ENCODE measurements at regions not wholly inside any gene's neighbourhood (a gene's known extent, or its start where the extent isn't known, plus 50 kb on each side); places are given as distances from the start of the nearest gene placed in this dataset.

- no peak for DNase-seq (ENCODE audit: low read depth)
Observed at GRCh38 chr2:128867936-128868636, 549.4 kb upstream of the HS6ST1 start.

GRCh38 chr2:128868686-128869551 lies 550.3 kb upstream of the HS6ST1 start:
- no peak for DNase-seq (ENCODE audit: low read depth)

- no peak for DNase-seq (ENCODE audit: low read depth)
Observed at GRCh38 chr2:128874608-128875007, 555.9 kb upstream of the HS6ST1 start.

- DNase-seq (ENCODE audit: low read depth) = no peak
Observed at GRCh38 chr2:128876986-128877983, 558.6 kb upstream of the HS6ST1 start.

DNA sequence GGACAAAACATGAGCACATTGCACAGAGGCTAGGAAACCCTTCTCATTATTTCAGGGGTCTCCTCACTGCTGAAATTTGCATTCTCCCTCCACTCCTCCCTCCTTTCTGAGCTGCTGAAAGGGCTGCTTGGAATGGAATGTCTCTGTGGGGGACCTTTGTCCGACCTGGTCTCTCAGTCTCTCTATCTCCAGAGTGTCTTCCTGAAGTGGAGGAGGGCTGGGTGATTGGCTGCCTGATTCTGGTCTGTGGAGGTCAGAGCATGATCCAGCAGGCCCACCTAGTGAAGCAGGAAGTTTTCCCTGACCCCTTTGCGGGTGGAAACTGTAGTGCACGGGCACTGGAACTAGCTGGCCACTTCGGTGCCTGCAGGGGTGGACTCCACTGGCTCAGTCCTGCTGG lies 560.5 kb upstream of the HS6ST1 start:
- DNase-seq (ENCODE audit: low read depth) = no peak

DNA sequence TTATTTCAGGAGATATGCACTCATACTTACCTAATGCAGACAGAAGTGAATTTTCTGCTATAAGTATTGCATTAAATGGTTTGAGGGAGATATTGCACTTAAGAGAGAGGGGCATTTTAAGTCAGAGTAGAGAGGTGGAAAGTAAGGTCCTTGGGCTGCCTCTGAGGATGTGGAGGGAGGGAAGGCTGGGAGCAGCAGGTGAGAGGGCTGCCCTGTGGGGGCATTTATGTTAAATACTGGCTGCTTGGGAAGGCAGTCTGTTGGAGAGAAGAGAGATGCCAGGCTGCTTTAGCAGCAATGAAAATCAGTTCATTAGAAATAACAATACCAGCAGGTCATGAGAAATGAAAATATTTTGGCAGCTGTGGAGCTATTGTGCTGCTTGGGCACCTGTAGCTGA lies 576.2 kb upstream of the HS6ST1 start:
- no peak for DNase-seq (ENCODE audit: low read depth)

DNA sequence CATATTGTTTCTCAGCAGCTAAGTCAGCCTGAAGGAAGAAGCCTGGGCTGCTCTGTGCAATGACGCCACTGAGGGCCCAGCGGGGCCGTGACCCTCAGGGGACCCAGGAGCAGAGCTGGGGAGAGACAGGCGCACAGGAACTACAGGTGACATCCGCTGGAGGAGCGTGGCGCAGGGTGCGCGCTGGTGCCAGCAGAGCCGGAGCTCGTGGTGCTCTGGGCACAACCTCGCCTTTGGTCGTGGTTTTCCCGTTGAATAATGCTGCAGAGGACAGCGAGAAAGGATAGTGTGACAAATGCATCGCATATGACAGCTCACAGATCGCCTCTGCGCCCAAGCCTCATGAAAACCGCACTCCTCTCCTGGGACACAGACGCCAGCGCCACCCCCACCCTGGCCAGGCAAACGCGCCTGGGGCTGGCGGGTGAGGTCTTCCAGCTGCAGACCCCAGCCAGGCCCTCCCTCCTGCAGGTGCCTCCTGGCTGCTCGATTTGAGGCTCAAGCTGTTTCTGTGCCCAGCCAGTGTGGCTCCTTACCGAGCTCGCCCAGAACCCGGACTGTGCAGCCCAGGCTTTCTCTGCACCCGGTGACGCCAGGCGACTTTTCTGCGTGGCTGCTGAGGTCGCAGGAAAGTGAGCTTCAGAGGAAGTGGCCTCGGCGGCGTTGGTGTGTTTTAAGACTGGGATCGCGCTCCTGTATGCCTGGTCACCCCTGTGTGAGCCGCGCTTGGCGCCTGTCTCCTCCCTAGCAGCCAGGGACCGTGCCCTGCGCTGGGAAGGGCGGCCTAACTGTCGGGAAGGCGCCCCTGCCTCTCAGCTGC lies 583.1 kb upstream of the HS6ST1 start:
- DNase-seq (ENCODE audit: low read depth) = no peak

DNA sequence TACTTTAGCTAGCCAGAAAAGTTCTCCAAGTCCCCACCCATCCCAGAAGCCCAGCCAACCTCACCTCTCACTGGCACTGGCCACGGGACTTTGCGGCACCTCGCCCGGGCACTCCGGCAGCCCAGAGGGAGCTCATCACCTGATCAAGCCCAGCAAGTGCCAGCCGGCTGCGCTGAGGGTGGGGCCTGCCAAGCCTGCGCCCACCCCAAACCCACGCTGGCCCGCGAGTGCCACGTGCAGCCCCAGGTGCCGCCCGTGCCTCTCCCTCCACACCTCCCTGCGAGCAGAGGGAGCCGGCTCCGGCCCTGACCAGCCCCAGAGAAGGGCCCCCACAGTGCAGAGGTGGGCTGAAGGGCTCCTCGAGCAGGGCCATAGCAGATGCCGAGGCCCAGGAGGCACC lies 585.0 kb upstream of the HS6ST1 start:
- no peak for DNase-seq (ENCODE audit: low read depth)

GRCh38 chr2:128911276-128911675 lies 592.6 kb upstream of the HS6ST1 start:
- DNase-seq (ENCODE audit: low read depth) = no peak

GRCh38 chr2:128914320-128914719 lies 595.7 kb upstream of the HS6ST1 start:
- no peak for DNase-seq (ENCODE audit: low read depth)

DNA sequence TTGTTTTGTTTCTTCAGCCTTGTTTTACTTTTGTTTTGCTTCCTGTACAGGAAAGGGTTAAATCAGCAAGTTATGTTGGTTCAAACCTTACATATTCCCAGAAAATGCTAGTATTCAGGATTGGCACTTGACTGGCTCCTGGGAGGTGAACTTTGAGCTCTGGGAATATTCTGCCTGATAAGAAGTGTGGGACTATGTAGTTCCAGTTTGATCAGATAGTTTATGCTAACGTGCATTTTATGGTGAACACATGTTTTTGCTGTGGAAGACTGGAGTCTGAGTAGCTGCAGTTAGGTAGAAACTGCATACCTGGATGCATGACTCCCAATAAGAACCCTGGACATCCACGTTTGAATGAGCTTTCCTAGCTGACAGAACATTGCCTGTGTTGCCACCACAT lies 603.1 kb upstream of the HS6ST1 start:
- DNase-seq (ENCODE audit: low read depth) = no peak

DNA sequence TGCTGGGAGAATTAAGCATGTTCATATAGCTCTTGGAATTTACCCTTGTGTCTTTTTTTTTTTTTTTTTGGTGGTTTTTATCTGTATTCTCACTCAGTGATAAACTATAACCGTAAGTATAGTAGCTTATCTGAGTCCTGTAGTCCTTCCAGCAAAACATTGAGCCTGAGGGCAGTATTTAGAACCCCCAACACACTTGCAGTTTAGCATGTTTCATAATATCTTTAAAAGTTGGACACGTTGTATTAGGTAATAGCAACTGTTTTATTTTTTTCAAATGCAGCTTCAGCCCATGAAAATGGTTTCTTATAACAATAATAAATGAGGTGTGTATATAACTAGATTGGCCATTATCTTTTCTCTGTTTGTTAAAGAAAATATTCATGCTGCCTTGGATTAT lies 603.5 kb upstream of the HS6ST1 start:
- no peak for DNase-seq (ENCODE audit: low read depth)

DNA sequence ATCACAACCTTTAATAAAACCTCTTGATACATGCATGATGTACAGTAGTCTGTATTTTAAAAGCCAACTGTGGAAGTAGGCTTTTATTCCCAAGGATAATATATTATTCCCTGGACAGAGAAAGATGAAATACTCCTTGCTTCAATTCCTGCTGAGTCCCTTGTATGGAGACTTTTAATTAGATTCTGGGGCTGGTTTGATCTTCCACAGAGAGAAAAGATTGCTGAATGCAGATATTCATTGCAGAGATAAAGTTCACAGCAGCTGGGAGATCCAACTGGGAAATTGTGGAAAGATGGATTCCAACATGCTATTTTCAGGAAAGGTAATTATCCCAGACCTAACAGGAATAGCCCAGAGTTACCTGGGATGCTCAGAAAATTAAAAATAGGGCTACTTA lies 607.0 kb upstream of the HS6ST1 start:
- DNase-seq (ENCODE audit: low read depth) = no peak

DNA sequence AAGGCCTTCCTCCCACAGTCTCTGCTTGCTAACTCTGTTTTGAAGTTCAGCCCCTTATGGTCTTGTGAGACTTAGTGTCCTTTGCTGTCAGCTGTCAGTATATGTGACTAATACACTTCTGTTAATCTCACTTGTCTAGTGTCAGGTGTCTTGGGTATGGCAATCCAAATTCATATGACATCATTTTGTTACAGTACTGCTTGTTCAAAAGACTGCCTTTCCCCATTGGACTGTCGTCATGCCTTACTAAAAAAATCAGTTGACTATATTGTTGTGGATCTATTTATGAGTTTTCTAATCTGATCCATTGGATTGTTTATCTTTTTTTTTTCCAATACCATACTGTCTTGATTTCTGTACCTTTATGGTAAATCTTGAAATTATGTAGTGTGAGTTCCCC lies 611.4 kb upstream of the HS6ST1 start:
- DNase-seq (ENCODE audit: low read depth) = no peak

GRCh38 chr2:128940378-128940777 lies 621.7 kb upstream of the HS6ST1 start:
- no peak for DNase-seq (ENCODE audit: low read depth)

DNA sequence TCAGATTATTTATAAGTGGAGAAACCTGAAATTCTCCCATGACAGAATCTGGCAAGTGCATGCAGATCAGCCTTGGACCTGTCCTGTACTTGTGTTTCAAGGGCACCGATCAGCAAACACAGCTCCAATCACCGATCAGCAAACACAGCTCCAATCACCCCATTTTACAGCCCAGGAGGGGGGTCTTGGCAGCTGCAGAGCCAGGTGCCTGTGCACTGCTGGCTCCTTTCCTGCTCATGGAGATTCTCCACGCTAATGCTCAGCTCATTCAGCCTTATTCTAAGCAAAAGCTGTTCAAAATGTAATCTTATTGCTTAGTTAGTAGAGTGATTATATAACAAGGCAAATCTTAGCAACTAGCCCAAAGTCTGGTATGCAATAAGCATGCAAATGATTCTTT lies 623.1 kb upstream of the HS6ST1 start:
- DNase-seq (ENCODE audit: low read depth) = no peak

- no peak for DNase-seq (ENCODE audit: low read depth)
Observed at GRCh38 chr2:128949360-128949759, 630.7 kb upstream of the HS6ST1 start.

- no peak for DNase-seq (ENCODE audit: low read depth)
Observed at GRCh38 chr2:128950758-128951157, 632.1 kb upstream of the HS6ST1 start.

- DNase-seq (ENCODE audit: low read depth) = no peak
Observed at GRCh38 chr2:128958241-128958640, 639.6 kb upstream of the HS6ST1 start.

DNA sequence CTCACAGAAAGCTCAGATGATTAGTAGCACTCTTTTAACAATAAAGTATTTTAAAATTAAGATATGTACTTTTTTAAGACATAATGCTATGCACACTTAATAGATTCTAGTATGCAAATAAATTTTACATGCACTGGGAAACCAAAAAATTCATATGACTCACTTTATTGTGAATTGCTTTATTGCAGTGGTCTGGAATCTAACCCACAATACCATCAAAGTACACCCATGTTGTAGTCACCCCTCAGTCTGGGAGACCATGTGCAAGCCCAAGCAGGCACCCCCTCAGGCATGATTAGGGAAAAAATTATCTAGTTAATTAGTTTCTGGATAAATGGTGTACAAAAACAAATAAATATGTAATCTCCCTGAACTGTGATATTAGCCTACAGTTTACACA lies 649.0 kb upstream of the HS6ST1 start:
- no peak for DNase-seq (ENCODE audit: low read depth)

DNA sequence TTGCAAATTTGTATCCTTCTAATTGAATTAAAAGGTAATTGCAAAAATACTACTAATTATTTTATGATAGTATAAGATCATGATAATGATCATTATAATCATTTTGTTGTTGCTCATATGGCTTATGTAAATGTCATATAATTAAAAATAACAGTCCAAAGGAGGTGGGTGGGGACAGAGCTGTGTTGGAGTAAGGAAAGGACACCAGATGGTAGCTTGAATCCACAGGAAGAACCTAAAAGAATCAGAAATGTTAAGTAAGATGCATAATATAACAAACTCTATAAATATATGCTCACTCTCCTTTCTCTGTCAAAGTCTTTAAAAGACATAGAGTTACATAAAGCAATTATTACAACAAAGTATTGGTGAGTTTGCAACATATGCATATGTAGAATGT lies 650.7 kb upstream of the HS6ST1 start:
- no peak for DNase-seq (ENCODE audit: low read depth)
